Activated T-cell treated with anti-CD3 and anti-CD28 coated beads for 4 hours (primary cell): ENCODE measurements at regions not wholly inside any gene's neighbourhood (a gene's known extent, or its start where the extent isn't known, plus 50 kb on each side); places are given as distances from the start of the nearest gene placed in this dataset.
A peak's percentile ranks its signal among the peaks of the same experiment; 100 is the strongest.

Experiments used
- DNase-seq: peaks from one replicate; pipeline ENCODE4 v3.0.0-alpha.2; 2020

GRCh38 chr13:30151388-30151787 lies 156.0 kb downstream of the KATNAL1 start:
- no peak for DNase-seq

DNA sequence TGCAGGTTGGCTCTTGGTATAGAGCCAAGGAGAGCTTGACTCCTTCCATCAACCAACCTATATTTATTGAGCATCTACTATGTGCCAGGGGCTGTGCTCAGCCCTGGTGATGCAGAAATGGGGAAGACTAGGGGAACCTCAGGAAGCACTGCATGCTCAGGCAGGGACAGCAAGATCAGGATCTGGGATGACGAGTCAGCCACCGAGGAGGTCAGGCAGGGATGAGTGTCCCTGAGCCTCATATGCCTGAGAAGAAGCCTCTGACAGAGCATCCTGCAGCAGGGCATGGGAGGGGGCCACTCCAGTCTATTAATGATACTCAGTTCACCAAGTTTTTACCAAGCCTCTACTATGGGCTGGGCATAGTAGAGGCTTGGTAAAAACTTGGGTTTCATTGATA lies 158.1 kb downstream of the KATNAL1 start:
- no peak for DNase-seq

DNA sequence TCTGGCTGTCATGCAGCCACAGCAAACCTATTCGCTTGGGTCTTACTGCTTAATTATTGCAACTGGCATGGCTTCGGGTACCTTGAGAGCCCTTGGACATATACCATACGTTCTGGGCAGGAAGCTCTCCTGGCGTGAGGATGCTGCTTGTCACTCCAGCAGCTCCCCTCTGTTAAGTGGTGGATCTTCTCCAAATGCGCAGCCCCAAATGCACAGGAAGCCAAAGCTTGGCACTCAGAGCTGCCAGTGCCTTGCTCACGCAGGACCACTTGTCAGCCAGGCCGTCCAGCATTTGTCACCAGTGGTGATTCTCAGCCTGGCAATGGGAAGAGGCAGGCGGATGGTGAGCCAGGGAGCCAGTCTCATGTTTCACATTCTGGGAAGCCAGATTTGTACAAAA lies 158.6 kb downstream of the KATNAL1 start:
- no peak for DNase-seq

DNA sequence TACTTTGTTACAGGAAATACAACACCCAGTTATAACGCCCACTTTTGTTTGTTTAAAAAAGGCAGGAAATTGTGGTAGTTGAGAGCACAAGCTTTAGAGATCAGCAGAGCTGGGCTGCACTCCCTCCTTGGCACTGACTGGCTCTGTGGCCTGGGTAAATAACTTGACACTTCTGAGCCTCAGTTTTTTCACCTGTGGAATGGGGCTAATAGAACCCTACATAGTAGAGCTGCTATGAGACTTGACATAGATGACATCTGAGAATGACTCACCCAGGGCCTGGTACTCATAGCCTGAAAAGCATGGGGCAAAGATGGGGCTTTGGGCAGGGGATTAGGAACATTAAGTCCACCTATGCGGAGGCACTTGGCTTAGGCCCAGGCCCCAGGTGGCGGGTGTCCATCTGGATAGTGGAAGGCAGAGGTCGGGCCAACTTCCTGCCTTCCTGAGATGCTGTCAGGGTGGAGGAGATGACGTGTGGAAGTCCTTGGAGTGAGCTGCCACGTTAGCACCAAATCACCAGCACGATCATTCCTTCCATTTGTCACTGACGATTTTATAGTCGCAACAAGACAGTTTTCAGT lies 159.1 kb downstream of the KATNAL1 start:
- no peak for DNase-seq

DNA sequence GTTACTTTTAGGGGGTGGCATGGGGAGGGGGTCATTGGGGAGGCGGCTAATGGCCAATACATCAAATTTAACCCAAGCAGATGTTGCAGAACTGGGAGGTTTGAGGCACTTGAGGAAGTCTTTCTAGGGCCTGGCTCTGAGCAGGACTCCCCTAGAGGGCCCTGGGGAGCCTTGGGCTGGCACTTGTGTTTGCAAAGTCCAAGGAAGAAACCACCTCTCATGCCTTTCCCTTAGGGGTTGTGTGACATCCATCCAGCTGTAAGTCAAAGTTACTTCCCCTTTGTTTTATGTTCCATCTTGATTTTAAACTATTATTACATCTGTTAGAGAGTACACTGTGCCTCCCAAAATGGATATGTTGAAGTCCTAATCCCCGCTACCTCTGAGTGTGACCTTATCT lies 159.9 kb downstream of the KATNAL1 start:
- no peak for DNase-seq

DNA sequence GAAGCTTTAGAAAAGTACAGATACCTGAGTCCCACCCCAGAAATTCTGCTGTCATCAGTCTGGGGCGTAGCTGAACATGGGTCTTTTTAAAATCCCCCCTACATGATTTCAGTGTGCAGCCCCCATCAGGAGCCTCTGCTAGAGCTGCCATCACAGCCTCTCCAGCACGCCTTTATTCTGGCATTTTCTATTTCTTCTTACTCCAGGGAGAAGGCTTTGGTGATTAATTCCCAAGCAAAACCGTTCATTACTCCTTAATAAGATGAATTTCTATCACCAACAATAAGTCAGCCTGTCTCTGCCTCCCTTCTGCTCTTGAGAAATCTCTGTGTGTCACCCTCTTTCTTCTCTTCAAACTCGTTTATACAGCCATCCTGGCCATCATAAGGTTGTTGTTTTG lies 160.3 kb downstream of the KATNAL1 start:
- DNase-seq, result no peak

DNA sequence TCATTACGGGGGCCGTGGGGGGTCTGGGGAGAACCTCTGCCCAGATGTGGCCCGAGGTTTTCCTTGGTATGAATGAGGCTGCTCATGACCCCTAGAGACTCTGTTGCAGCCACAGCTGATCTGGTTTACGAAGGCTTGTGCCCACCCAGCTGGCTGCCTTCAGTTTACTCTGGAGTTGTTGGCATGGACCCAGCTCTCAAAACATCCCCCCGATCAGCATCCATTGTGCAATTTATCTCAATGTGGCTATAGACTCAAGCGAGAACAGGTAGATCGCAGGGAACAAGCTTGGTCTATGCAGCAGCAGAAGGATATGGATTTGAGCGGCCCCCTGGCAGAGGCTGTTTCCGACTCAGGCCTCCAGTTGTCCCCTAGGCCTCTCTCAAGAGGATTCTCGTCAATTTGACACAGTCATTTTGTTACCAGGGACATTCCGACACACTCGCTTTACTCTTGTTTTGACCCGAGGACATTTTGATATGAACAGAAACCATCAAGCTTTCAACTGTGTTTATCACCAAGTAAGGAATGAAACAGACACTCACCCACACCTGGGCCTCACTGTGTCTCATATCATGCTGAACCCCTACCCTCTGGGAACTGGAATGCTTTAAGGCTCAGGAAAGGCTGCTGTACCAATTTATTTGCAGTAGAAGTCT lies 161.5 kb downstream of the KATNAL1 start:
- DNase-seq, result no peak

DNA sequence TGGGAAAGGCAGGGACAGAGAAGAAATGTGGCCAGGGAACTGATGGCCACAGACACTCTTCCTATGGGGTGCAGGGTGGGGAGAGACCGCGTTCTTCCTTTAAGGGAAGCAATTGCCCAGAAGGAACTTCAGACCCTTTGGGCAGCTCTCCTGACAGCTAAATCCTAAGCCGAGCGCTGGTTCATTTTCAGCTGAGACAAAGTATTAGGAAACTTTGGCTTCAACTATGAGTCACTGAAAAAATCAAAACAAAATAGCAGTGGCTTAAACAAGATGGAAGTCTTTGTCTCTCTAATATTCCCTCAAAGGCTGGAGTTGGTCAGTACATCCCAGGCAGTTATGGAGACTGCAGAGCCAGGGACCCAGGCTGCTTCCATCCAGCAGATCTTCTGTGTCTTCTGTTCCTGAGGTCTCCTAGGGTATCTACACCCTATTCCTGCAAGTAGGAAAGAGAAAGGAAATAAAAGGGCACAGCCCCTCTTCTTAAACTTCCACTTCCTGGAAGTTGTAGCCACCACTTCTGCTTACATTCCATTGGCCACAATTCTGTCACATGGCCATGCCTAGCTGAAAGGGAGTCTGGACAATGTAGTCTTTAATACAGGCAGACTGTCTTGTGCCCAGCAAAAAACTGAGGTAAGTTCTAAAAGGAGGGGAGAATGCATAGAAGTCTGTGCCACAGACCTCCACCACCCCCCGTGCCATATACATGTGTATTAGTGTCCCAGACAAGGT lies 163.5 kb downstream of the KATNAL1 start:
- no peak for DNase-seq

DNA sequence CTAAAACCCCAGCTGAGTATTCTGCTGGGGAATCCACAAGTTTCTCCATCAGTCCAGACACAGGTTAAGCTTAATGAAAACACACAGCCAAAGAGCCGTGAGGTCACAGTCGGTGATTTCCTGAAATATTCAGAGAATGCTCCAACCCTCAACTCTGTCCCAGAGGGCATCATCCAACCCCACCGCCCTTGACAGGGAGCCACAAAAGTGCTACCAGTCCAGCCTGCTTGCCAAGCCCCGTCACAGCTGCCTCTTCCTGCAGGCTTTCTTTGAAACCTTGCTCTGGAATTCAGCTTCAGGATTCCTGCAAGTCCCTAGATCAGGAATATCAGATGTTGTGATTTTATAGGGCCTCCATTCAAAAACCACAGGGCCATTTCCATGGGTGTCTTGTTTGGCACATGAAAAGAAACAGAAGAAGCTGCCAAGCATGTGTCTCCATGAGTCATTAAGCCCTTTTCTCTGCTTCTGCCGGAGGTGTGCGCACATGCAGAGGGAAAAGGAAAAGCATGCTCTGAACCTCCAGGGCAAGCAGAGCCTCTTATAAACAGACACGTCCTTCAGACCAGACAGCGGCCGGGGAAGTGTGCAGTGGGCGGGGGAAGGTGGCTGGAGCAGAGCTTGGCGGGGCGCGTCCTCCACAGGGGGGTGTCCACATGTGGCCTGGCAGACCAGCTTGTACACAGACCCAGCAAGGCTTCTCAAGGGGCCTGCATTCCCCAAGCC lies 164.7 kb downstream of the KATNAL1 start:
- no peak for DNase-seq

DNA sequence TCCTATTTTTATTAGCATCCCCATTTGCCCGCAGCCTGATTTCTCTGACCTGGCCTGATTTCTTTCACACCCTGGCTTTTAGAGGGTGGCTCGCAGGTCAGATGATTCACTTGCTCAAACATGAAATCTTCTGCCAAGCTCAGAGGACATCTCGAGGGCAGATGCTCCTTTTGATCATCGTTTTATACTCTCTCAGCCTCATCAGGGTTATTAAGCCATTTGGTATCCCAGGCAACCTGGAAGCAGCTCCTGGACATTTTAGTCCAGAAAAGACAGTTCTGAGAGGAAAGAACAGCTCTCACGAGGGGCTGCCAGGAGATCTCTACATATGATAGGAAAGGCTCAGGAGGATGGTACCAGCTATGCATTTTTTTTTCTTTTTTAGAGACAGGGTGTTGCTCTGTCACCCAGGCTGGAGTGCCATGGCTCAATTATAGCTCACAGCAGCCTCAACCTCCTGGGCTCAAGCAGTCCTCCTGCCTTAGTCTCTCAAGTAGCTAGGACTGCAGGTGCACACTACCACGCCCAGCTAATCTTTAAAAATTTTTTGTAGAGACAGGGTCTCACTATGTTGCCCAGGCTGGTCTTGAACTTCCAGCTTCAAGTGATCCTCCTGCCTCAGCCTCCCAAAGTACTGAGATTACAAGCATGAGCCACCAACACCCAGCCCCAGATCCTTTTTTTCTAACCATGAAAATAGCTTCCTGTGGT lies 165.4 kb downstream of the KATNAL1 start:
- DNase-seq, result no peak

GRCh38 chr13:30140973-30141372 lies 166.4 kb downstream of the KATNAL1 start:
- no peak for DNase-seq

GRCh38 chr13:30138511-30138910 lies 168.8 kb downstream of the KATNAL1 start:
- no peak for DNase-seq

GRCh38 chr13:30135868-30136267 lies 171.5 kb downstream of the KATNAL1 start:
- DNase-seq, result no peak

DNA sequence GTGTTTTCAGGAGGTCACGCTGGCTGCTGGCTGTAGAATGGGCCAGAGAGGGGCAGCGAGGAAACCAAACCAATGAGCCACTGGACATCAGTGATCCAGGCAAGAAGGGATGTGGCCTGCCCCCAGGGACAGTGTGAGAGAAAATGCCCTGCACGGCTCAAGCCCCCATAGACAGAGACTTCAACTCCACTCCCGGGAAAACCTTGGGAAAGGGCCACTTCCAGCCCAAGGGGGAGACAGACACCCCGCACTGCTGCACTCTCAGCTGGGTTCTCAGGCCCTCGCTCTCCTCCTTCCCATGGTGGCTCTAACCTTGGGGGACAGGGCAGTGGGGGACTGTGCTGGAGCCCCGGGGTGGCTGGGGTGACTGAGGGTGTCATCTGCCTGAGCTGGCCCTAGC lies 172.0 kb downstream of the KATNAL1 start:
- no peak for DNase-seq

GRCh38 chr13:30134578-30134977 lies 172.8 kb downstream of the KATNAL1 start:
- DNase-seq, result no peak

GRCh38 chr13:30133996-30134395 lies 173.4 kb downstream of the KATNAL1 start:
- no peak for DNase-seq

DNA sequence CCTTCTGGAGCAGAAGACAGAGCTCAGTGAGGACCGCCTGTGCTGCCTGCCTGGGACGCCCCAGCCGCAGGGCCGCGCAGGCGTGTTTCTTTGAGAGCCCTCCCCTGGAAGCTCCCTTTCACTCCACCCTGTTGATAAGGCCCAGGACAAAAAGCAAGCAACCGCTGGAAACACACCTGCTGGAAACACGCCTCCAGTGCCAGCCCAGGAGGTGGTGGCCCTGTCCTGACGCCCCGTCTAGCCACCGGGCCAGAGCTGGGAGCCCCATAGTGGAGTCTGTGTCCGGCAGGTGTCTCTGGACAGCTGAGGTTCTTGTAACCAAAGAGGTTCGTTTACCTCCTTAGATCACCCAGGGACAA lies 173.8 kb downstream of the KATNAL1 start:
- DNase-seq, result no peak

DNA sequence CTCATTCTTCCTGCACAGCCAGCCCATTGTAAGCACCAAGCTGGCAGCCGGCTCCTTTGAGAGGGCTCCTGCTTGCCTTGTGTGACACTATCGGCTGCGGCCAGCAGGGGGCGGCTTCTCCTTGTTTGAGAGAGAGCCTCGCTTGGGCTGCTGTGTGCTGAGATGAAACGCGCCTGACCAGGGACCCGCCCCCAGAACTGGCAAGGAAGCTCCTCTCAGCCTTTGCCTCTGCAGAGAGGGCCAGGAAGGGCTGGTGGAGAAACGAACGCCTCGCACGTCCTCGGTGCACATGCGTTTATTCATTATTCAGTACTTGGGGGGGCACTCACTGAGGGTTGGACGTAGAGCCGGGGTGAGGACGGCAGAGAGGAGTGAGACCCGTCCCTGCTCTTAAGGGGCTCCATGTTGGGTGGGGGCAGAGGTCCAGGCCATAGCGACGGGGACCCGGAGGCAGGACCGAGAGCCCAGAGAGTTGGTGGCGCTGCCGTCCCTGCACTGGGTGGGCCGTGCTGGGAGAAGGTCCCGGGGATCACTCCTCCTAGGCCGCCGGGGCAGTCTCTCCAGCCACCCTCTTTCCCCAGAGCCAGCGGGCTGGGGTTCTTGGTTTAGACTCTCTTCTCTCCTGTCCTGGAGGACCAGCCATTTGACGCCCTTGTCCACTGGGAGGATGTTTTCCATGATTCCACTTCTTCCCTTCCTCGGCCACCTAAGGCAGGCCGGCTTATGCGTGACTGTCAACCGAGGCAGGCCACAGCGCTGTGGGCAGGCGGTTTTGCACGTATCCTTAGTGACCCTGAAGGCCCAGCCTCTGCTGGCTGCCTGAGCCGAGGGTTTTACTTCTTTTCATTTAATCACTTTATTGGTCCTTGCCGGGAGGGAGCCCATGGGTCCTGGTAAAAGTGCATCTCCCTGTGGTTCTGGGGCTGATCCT lies 174.5 kb downstream of the KATNAL1 start:
- DNase-seq, result peak; percentile 96

GRCh38 chr13:30129411-30129810 lies 177.9 kb downstream of the KATNAL1 start:
- DNase-seq, result no peak

DNA sequence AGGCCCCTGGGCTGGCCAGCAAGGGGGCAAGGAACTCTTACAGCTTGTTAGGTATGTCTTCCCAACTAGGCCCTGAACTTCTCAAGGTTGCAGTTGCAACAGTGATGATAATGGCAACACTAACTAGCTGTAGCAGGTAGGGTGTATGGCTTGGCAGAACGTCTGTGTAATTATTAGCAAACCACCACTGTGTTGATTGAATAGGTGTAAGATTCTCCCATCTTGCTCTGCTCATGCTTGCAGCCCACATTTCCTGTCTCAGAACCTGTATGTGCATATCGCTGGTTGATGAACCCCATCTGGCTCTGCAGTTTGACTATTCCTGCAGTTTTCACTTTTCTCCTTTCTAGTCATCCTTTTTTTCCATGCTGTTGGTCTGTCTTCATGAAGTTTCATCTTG lies 178.8 kb downstream of the KATNAL1 start:
- DNase-seq, result no peak

DNA sequence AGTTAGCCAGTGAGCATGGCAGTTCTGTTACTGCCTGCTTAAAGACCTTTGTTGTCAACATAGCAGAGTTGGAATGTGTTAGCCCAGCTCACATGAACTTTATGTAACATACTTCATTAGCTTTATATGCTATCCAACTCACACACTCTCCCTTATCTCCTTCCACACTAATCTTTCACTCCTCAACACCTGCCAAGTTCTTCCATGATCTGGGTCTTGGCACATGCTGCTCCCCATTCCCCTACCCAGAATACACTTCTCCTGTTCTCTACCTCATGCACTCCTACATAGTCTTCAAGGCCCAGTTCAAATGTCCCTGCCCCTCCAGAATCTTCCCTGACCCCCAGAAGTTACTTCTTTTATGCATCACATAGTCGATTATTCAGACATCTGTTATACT lies 179.3 kb downstream of the KATNAL1 start:
- DNase-seq, result no peak

- DNase-seq, result no peak
Measured at GRCh38 chr13:30126903-30127428, 180.4 kb downstream of the KATNAL1 start.
